ENCODE measurements at regions not wholly inside any gene's neighbourhood (a gene's known extent, or its start where the extent isn't known, plus 50 kb on each side); places are given as distances from the start of the nearest gene placed in this dataset.

DNA sequence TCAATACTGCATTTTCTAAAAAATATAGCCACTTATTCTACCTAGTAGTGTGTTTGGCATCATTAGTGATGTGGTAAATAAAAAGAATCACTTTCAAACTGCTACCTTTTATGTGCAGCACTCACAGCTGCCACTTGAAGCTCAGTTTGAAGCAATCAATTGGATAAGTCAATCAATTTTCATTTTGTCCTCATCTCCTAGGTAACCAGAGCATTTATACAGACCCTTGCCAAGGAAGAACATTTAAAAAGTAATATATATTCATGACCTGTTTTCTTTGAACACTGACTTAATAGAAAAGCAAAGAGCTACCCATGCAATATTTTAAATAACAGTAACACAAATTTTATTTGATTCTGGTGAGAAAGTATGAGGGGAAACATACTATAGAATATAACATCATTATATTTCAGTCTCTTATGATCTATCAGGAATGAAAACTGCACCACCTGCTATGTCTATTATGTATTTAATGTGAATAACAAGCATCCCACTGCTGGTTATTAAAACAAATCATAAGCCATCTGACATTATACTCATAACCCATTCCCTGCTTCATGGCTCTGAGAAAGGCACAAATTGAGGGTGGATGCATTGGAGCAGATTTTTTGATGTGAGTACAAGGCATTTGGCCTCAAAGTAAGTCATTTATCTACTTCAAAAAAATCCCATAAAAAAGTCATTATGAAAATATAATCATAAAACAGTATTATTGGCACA lies 168.4 kb upstream of the C21orf91 start:
- Mint-ChIP-seq H3K27me3 (no peaks in the 10 kb centered on the region), H3K27ac (no peak overlapping the region), H3K4me1 (no peaks in the 10 kb centered on the region), H3K9me3 (peaks cover 1% of the 10 kb centered on the region), H3K4me3 (no peak overlapping the region), H3K36me3 (no peaks in the 10 kb centered on the region)
- CTCF ChIA-PET = interaction anchor here (0.6 kb wide), 1 partner anchor 10 kb away, joined by 3 read pairs; no protein-coding TSS in a partner anchor
- no peak for DNase-seq

DNA sequence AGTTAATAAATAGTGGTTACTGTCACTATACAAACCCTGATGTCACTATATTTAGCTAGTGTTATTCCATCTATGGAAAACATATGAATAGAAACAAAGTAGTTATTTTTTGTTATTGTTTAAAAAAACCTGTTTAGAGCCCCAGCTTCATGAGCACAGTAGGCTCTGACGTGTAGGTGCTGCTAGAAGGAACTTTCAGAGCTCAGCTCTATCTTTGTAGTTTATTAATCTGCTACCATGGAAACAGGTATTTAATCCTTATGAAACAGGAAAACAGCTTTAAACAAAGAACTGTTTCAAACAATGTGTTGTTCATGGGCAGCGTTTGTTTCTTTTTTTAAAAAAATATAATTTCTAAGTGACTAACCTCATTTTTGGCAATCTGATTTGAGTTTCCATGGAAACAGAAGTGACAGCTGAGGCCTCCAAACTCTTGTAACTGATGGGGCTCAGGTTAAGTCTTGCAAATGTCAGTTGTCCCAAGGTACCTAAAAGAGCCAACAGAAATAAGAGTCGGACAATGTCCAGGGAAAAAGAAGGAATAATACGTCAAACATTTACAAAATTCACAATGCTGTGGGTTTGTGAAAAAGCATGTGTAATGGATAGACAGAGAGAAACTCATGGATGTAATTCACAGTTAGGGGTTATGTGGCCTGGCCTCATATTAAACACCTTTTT lies 162.0 kb upstream of the C21orf91 start:
- Mint-ChIP-seq H3K4me1 (no peaks in the 10 kb centered on the region), H3K36me3 (no peaks in the 10 kb centered on the region)

DNA sequence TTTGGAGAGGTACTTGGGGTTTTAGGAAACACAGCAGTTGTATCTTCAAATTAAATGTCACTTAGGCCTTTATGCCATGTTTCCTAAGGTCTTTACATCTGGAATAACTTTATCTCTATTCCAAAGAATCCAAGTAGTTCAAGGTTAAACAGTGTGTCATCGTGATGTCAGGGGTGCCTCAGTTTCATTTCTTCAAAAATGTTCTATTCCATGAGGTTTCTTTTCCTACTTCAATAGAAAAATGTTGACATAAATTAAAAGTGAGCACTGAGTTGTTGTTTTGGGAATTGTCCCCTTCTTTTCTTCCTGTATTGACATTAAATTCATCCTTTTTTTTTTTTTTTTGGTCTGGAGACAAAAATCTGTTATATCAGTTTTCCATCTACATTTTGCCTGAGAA lies 160.6 kb upstream of the C21orf91 start:
- Mint-ChIP-seq H3K36me3 (no peaks in the 10 kb centered on the region), H3K27ac (no peak overlapping the region), H3K4me3 (no peak overlapping the region), H3K4me1 (no peaks in the 10 kb centered on the region), H3K9me3 (no peaks in the 10 kb centered on the region), H3K27me3 (no peaks in the 10 kb centered on the region)
- CTCF ChIA-PET = no interaction called here
- DNase-seq = no peak

More for the DNA sequence above, 162.0 kb upstream of the C21orf91 start:
- Mint-ChIP-seq H3K27me3 (no peaks in the 10 kb centered on the region), H3K4me3 (no peak overlapping the region), H3K9me3 (no peaks in the 10 kb centered on the region), H3K27ac (no peak overlapping the region)
- CTCF ChIA-PET = interaction anchor here (1.3 kb wide), 1 partner anchor 56 kb away, joined by 4 read pairs; no protein-coding TSS in a partner anchor
- DNase-seq = no peak

DNA sequence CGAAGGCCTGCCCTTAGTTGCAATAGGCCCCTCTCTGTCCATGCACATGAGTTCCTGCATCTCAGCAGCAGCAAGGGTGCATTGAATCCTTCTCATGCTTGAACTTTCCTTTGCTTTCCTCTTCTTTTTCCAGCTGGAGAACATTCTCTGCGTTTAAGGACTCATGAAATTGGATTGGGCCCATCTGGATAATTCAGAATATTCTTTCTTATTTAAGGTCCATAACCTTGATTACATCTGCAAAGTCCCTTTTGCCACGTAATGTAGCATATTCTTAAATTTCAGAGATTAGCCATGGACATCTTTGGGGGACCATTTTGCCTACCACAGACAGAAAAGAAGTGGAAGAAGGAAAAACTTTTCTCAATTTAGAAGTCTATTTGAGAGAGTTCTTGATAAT lies 159.7 kb upstream of the C21orf91 start:
- Mint-ChIP-seq H3K27me3 (no peaks in the 10 kb centered on the region), H3K36me3 (no peaks in the 10 kb centered on the region), H3K4me3 (no peak overlapping the region), H3K27ac (no peak overlapping the region), H3K9me3 (no peaks in the 10 kb centered on the region), H3K4me1 (no peaks in the 10 kb centered on the region)
- CTCF ChIA-PET = no interaction called here
- DNase-seq = no peak

DNA sequence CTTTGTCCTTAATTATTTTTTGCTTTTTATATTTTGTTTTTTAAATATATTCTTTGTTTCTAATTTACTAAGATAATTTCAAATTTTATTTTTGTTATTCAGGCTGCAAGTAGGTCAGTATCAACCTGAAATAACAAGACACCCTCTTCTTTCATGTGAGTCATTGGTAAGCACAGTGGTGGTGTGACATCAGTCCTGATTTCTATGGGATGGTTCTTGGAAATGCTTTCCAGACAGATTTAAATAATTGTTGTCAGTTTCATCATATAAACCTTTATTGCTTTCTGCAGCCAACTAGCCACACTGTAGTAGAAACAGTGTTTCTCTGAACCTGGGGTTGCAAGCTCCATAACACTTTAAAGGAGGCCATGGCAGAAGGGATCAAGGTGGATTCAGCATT lies 157.5 kb upstream of the C21orf91 start:
- Mint-ChIP-seq H3K36me3 (no peaks in the 10 kb centered on the region), H3K4me1 (no peaks in the 10 kb centered on the region), H3K27me3 (no peaks in the 10 kb centered on the region), H3K4me3 (no peak overlapping the region), H3K9me3 (no peaks in the 10 kb centered on the region), H3K27ac (no peak overlapping the region)
- CTCF ChIA-PET = no interaction called here
- no peak for DNase-seq

DNA sequence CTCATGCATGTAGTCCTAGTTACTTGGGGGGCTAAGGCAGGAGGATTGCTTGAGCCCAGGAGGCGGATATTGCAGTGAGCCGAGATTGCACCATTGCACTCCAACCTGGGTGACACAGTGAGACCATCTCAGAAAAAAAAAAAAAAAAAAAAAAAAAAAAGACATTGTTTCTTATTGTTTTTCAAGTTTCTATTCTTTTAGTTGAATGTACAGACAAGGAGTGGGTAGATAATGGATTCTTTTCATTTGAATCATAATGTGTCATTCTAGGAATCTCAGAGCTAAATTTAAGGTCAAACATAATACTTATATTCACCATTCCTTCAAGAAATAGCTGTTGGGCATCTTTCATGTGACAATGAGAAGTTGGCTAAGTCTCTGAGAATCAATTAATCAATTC lies 157.0 kb upstream of the C21orf91 start:
- Mint-ChIP-seq H3K27ac (no peak overlapping the region), H3K27me3 (no peaks in the 10 kb centered on the region), H3K9me3 (no peaks in the 10 kb centered on the region), H3K4me1 (no peaks in the 10 kb centered on the region), H3K4me3 (no peak overlapping the region), H3K36me3 (no peaks in the 10 kb centered on the region)
- DNase-seq = no peak
- CTCF ChIA-PET = no interaction called here

DNA sequence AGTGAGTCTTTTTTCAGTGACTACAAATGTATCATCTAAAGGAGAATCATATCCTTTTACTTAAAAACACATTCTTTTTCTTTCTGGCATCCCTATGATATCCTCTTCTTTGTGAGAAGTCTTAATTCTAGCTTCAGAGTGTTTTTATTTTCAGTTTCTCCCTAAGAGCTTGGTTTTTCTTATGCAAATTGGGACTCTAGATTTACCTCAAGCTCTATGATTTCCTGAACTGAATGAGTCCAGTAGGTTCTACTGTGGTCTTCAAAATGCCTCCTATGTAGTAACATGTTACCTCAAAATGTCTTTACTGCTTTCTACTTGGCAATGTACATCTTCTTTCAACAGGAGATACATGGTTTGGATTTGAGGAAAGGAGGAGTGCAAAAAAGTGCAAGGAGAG lies 148.2 kb upstream of the C21orf91 start:
- Mint-ChIP-seq H3K27me3 (no peaks in the 10 kb centered on the region), H3K27ac (no peak overlapping the region), H3K9me3 (no peaks in the 10 kb centered on the region), H3K4me3 (no peak overlapping the region), H3K4me1 (no peaks in the 10 kb centered on the region), H3K36me3 (no peaks in the 10 kb centered on the region)
- CTCF ChIA-PET = no interaction called here
- DNase-seq = no peak

DNA sequence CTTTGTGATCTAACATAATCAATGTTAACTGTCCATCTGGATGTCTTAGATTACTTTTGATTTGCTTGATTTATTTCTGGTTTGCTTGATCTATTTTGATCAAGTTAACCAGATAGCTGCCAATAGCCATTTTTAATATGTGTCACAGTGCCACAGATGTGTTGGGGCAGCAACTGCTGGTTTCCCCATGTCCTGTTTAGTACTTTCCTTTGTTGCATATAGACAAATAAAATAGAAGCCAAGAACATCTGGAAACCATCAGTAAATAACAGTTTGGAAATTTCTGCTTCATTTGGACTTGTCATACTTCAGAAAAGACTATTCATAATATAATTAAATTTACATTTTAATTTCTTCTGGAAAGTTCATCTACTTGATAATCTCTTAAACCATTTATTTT lies 145.6 kb upstream of the C21orf91 start:
- Mint-ChIP-seq H3K27me3 (no peaks in the 10 kb centered on the region), H3K4me3 (no peak overlapping the region), H3K9me3 (no peaks in the 10 kb centered on the region), H3K4me1 (no peaks in the 10 kb centered on the region), H3K36me3 (no peaks in the 10 kb centered on the region), H3K27ac (no peak overlapping the region)
- no peak for DNase-seq
- CTCF ChIA-PET = no interaction called here

DNA sequence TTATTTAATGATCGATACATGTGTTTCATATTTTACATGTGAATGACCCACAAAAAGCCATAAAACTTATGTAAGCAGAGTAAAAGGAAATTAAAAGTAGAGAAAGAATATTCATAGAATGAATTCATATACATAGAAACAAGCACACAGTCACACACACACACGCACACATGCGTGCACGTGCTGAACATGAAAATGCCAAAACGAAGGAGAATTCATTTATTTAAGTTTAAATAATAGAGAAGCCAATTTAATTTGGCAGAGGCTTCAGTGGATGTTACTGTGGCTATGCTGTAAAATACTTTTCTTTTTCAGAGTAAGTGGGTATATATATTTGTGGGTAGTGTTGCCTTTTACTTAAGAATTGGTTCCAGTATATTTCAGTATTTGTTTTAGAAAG lies 145.0 kb upstream of the C21orf91 start:
- H3K4me3 Mint-ChIP-seq = no peak overlapping the region
- no peaks in the 10 kb centered on the region for H3K9me3 Mint-ChIP-seq
- H3K27ac Mint-ChIP-seq = no peak overlapping the region
- H3K27me3 Mint-ChIP-seq = no peaks in the 10 kb centered on the region
- DNase-seq = no peak
- H3K4me1 Mint-ChIP-seq = no peaks in the 10 kb centered on the region
- H3K36me3 Mint-ChIP-seq = no peaks in the 10 kb centered on the region
- CTCF ChIA-PET = no interaction called here

DNA sequence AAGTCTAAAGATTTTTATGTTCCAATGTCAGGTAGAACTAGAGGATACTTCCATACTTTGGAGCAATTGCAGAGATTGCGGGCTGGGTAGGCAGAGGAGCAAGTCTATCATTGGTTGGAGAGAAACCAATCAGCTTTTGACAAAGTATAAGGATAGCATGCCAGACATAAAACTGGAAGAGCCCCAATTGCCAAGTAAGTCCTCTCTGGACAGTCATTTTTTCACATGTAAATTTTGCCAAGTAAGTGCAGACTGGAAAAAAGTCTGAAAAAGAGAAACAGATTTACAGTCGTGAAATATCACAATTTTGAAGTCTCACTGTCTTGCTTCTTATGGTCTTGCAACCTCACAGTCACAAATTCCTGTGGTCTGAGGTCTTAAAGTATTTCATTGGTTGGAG lies 131.4 kb upstream of the C21orf91 start:
- H3K4me3 Mint-ChIP-seq = no peak overlapping the region
- no peak overlapping the region for H3K27ac Mint-ChIP-seq
- no peak for DNase-seq
- H3K27me3 Mint-ChIP-seq = no peaks in the 10 kb centered on the region
- CTCF ChIA-PET = no interaction called here
- H3K36me3 Mint-ChIP-seq = no peaks in the 10 kb centered on the region
- H3K9me3 Mint-ChIP-seq = no peaks in the 10 kb centered on the region
- H3K4me1 Mint-ChIP-seq = no peaks in the 10 kb centered on the region

DNA sequence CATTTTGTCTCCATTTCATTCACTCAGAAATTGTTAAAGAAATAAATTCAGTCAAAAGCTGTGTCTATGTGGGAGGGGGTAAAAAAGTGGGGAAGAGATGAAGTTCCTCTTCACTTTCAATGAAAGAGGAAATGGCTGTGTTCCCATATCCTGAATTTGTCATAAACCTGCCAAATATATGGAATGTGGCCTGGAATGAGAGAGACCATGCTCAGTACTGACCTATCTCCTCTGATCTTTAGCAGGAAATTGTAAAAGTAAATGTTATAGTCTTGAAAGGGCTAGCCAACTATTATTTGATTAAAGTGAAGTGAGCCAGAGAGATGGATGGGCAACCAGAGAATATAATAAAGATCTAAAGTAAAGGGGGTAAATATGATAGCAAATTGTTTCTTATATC lies 130.3 kb upstream of the C21orf91 start:
- no peak for DNase-seq
- Mint-ChIP-seq H3K36me3 (no peaks in the 10 kb centered on the region), H3K4me3 (no peak overlapping the region), H3K27me3 (no peaks in the 10 kb centered on the region), H3K27ac (no peak overlapping the region), H3K9me3 (peaks cover 2% of the 10 kb centered on the region), H3K4me1 (no peaks in the 10 kb centered on the region)
- CTCF ChIA-PET = interaction anchor here (0.8 kb wide), 1 partner anchor 25 kb away, joined by 3 read pairs; no protein-coding TSS in a partner anchor

DNA sequence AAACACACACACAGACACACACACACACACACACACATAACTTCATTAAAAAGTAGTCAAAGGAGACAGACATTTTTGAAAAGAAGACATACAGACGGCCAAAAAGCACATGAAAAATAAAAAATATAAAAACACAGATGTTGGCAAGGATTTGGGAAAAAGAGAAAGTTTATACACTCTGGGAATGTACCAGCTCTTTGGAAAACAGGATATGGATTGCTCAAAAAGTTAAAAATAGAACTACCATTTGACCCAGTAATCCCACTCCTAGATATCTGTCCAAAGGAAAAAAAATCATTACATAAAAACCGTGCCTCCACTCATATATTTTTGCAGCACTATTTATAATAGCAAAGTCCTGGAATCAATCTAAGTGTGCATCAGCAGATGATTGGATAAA lies 128.4 kb upstream of the C21orf91 start:
- Mint-ChIP-seq H3K27ac (no peak overlapping the region), H3K9me3 (peaks cover 2% of the 10 kb centered on the region), H3K36me3 (no peaks in the 10 kb centered on the region), H3K27me3 (no peaks in the 10 kb centered on the region), H3K4me3 (no peak overlapping the region), H3K4me1 (no peaks in the 10 kb centered on the region)
- no peak for DNase-seq
- CTCF ChIA-PET = no interaction called here

DNA sequence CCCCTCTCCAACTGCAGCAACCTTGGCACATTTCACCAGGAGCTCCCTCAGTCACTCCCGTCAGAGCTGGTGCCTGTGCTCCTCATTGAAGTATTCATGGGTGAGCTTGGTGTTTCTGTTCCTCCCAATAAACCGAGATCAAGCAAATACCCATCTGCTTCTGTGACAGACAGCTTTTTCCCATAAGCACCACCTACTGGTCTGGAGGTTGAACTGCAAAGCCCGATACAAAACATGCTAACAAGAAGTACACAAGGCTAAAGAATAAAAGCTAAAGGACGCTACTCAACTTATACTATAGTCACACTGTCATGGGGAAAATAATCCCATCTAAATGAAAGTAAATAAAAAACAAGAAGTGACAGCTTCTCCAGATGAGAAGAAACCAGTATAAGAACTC lies 111.9 kb upstream of the C21orf91 start:
- no peak for DNase-seq
- Mint-ChIP-seq H3K9me3 (no peaks in the 10 kb centered on the region), H3K27me3 (no peaks in the 10 kb centered on the region), H3K36me3 (no peaks in the 10 kb centered on the region), H3K4me3 (no peak overlapping the region), H3K4me1 (no peaks in the 10 kb centered on the region), H3K27ac (no peak overlapping the region)
- CTCF ChIA-PET = interaction anchor here (0.6 to 1.2 kb wide), 4 partner anchors 26 to 316 kb away, joined by 3 read pairs; no protein-coding TSS in a partner anchor

DNA sequence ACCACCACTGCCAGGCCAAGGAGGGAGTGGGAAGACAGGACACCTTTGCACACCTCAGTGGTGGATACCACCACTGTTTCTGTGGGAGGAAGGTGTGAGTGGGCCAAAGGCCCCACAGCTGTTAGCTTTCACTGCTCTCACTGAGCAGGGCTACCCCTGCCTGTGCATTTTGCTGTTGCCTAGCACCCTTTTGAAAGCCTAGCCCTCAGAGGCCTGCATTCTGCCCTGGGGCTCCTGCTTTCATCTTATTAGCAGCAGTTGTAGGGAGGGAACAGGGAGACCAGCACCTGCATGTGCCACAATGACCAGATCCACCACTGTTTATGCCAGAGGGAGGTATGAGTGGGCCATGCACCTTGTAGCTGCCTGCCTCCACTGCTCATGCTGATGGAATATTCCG lies 110.9 kb upstream of the C21orf91 start:
- no peak overlapping the region for H3K4me3 Mint-ChIP-seq

DNA sequence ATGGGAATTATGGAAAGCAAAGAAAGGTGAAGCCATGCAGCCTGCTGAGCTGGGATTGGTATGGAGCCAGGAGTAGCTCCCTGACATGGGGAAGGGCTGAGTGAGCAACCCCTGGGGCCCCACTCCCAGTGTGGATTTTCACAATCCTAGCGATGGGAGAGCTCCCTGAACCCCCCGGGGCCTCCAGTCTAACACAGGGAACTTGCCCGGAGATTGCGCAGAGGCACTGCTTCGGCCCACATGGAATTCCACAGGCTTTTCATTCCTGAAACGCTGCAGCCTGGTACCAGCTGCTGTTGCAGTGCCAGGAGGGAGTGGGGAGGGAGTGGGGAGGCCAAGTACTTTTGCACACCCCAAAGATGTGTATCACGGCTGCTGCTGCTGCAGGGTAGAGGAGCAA lies 110.4 kb upstream of the C21orf91 start:
- Mint-ChIP-seq H3K9me3 (no peaks in the 10 kb centered on the region), H3K27ac (no peak overlapping the region), H3K36me3 (no peaks in the 10 kb centered on the region), H3K4me3 (no peak overlapping the region), H3K27me3 (no peaks in the 10 kb centered on the region), H3K4me1 (no peaks in the 10 kb centered on the region)
- DNase-seq = no peak
- CTCF ChIA-PET = interaction anchor here (1.0 kb wide), 1 partner anchor 31 kb away, joined by 3 read pairs; no protein-coding TSS in a partner anchor

More for the DNA sequence above, 110.9 kb upstream of the C21orf91 start:
- no peak for DNase-seq
- Mint-ChIP-seq H3K27me3 (no peaks in the 10 kb centered on the region), H3K9me3 (no peaks in the 10 kb centered on the region), H3K4me1 (no peaks in the 10 kb centered on the region), H3K27ac (no peak overlapping the region), H3K36me3 (no peaks in the 10 kb centered on the region)
- CTCF ChIA-PET = interaction anchor here (1.1 to 1.2 kb wide), 2 partner anchors 92 to 249 kb away, joined by 3 read pairs; no protein-coding TSS in a partner anchor

Measured in activated naive CD4-positive, alpha-beta T cell treated with anti-CD3 and anti-CD28 coated beads, Interleukin-2, amount 10 ng/mL, durations not matched to agents 7 days and 5 days (primary cell).